K562 (cell line): ENCODE measurements at regions not wholly inside any gene's neighbourhood (a gene's known extent, or its start where the extent isn't known, plus 50 kb on each side); places are given as distances from the start of the nearest gene placed in this dataset.

Experiments used
- ATAC-seq: fragments of 200-7000 bp; cut with Tn5 transposase; 3 replicates; pipeline ENCODE4 v1.9.1; 2020; ENCODE audit warnings: moderate library complexity
- BruUV-seq: library from RNA; stranded (reverse); fragments of 400-500 nt; replicated peaks from 2 replicates; lab custom pipeline; 2021; lab: Mats Ljungman, UMichigan
- CTCF ChIA-PET: fragments of 300-600 bp; formaldehyde crosslinking; extraction: SDS; loops from one replicate; lab custom pipeline; 2021; ENCODE audit warnings: low intra/inter-chr PET ratio; lab: Yijun Ruan, JAX
- POLR2A ChIA-PET: fragments of 300-600, 350-650 bp; sonication (Branson Sonifier 250); formaldehyde crosslinking; extraction: SDS; loops from one replicate; lab custom pipeline; 2021; ENCODE audit warnings: antibody characterized with exemption, inconsistent platforms; lab: Yijun Ruan, JAX
- DNase-seq, 4 experiments: peaks; one replicate each; pipeline versions ENCODE4 v3.0.0 to v3.0.0-alpha.2; 2011 to 2018; ENCODE audit warnings: low spot score in 3 of 4, mixed read lengths in 3 of 4; ENCODE audit errors: extremely low read depth in 1 of 4
- FAIRE-seq: peaks from 2 replicates; lab custom pipeline; 2011; peaks lifted over from hg19 to GRCh38; lab: Jason Lieb, UNC
- H2AFZ ChIP-seq: 2 replicates; pipeline ENCODE4 v1.6.0; 2011; ENCODE audit warnings: low read depth, low read length, control low read depth, inconsistent platforms
- H3K27ac ChIP-seq: fragments of 200-600 bp; 3 replicates; pipeline ENCODE4 v1.8.0; 2011; ENCODE audit warnings: low read depth, mild to moderate bottlenecking, control low read depth, inconsistent platforms, low read length, moderate library complexity, mixed read lengths; ENCODE audit errors: extremely low read depth
- H3K27me3 ChIP-seq, 2 experiments: fragments of 300-600 bp in 1 of 2; 2 replicates in 1 of 2; 3 replicates in 1 of 2; pipeline versions ENCODE4 v1.6.0 to v1.8.0; 2011; ENCODE audit warnings: inconsistent platforms in 2 of 2, low read length in 2 of 2, mild to moderate bottlenecking in 1 of 2, mixed read lengths in 1 of 2, moderate library complexity in 1 of 2; ENCODE audit not compliant: control insufficient read depth in 2 of 2, insufficient read depth in 2 of 2
- H3K36me3 ChIP-seq: fragments of 300-600 bp; 3 replicates; pipeline ENCODE4 v1.8.0; 2011; ENCODE audit warnings: mild to moderate bottlenecking, low read length, inconsistent platforms; ENCODE audit not compliant: control insufficient read depth, insufficient read depth
- H3K4me1 ChIP-seq, 2 experiments: fragments of 200-600 bp in 1 of 2; replicated peaks in 1 of 2; 2 replicates in 1 of 2; 3 replicates in 1 of 2; pipeline versions ENCODE4 v1.5.1 to v1.8.0; 2011; ENCODE audit warnings: inconsistent platforms in 2 of 2, low read length in 2 of 2, mild to moderate bottlenecking in 1 of 2, mixed read lengths in 1 of 2, moderate library complexity in 1 of 2; ENCODE audit not compliant: control insufficient read depth in 2 of 2, insufficient read depth in 2 of 2
- H3K4me2 ChIP-seq: 2 replicates; pipeline ENCODE4 v1.6.1; 2011; ENCODE audit warnings: low read length, control low read depth, inconsistent platforms, mixed read lengths; ENCODE audit not compliant: insufficient read depth
- H3K4me3 ChIP-seq: fragments of 200-600 bp; sonication (generic), shearing (Covaris generic); 2 replicates; pipeline ENCODE4 v1.5.1; 2016; ENCODE audit warnings: control low read depth, inconsistent platforms
- H3K79me2 ChIP-seq: fragments of 200-600 bp; 3 replicates; pipeline ENCODE4 v1.8.0; 2011; ENCODE audit warnings: low read length, inconsistent platforms; ENCODE audit not compliant: control insufficient read depth, insufficient read depth
- H3K9ac ChIP-seq, 2 experiments: 2 replicates each; pipeline versions ENCODE4 v1.6.0 to v1.6.1; 2011; ENCODE audit warnings: low read depth in 2 of 2, low read length in 2 of 2, control low read depth in 1 of 2, inconsistent platforms in 1 of 2, mild to moderate bottlenecking in 1 of 2, mixed read lengths in 1 of 2; ENCODE audit not compliant: insufficient read depth in 1 of 2
- H3K9me1 ChIP-seq: one replicate; pipeline ENCODE4 v1.6.0; 2011; ENCODE audit warnings: inconsistent platforms, mild to moderate bottlenecking, low read length, moderate library complexity; ENCODE audit not compliant: control insufficient read depth, insufficient read depth
- H3K9me3 ChIP-seq: replicated peaks from 2 replicates; pipeline ENCODE4 v1.5.1; 2011; ENCODE audit warnings: low read depth, low read length, inconsistent platforms; ENCODE audit not compliant: control insufficient read depth, insufficient read depth
- H4K20me1 ChIP-seq: replicated peaks from 2 replicates; pipeline ENCODE4 v1.6.1; 2011; ENCODE audit warnings: low read length, inconsistent platforms, mixed read lengths; ENCODE audit not compliant: control insufficient read depth, insufficient read depth
- ARID4B ChIP-seq: sonication (generic); formaldehyde crosslinking; IDR thresholded peaks from 2 replicates; pipeline ENCODE4 v1.8.0; 2022; ENCODE audit warnings: mild to moderate bottlenecking, missing genetic modification reagents
- WGBS: fragments of 100-300 bp; shearing (Covaris generic); methylation state at CpG from one replicate; pipeline ENCODE4 v1.1.6; 2016; ENCODE audit warnings: low coverage, mixed read lengths; ENCODE audit not compliant: insufficient coverage; ENCODE audit errors: missing lambda C conversion rate; 5-methylcytosine and 5-hydroxymethylcytosine counted together
- in situ Hi-C: fragments of 300-500 bp; cut with MboI; formaldehyde crosslinking; loops from 4 replicates; pipeline ENCODE4 v1.15.0; 2018; ENCODE audit warnings: inconsistent platforms, mixed read lengths
- intact Hi-C: fragments of 100-400 bp; cut with micrococcal nuclease; formaldehyde crosslinking; loops from 2 replicates; pipeline ENCODE4 v1.14.2; 2022

- no peak for FAIRE-seq
Measured at GRCh38 chr10:83820033-83820432, 319.3 kb upstream of the GHITM start.

More at GRCh38 chr10:83820033-83820432, 319.3 kb upstream of the GHITM start:
- Histone ChIP-seq H3K9me1 (no peaks in the 10 kb centered on the region), H3K27me3 (no peaks in the 10 kb centered on the region), H2AFZ (no peak overlapping the region), H3K36me3 (no peaks in the 10 kb centered on the region), H3K79me2 (no peaks in the 10 kb centered on the region), H3K4me2 (no peak overlapping the region), H4K20me1 (no peaks in the 10 kb centered on the region), H3K9me3 (no peaks in the 10 kb centered on the region; the same call in 1 of the 2 replicates), H3K27ac (no peak overlapping the region), H3K9ac (no peak overlapping the region), H3K4me1 (no peaks in the 10 kb centered on the region), H3K4me3 (no peak overlapping the region)
- CTCF ChIA-PET: no interaction called here
- WGBS: 0% methylated on average over 3 of the region's 3 CpGs
- BruUV-seq: no TSS peak
- no peak for TF ChIP-seq ARID4B (CRISPR knock-in tag)
- in situ Hi-C loops (no loop called here), intact Hi-C loops (no loop called here)
- no peak for ATAC-seq
- no peak for DNase-seq
- POLR2A ChIA-PET: no interaction called here
